ENCODE measurements at regions not wholly inside any gene's neighbourhood (a gene's known extent, or its start where the extent isn't known, plus 50 kb on each side); places are given as distances from the start of the nearest gene placed in this dataset.
"Not testable (repeated sequence)": the region's sequence is repeated elsewhere in the genome, so short reads cannot be mapped to it uniquely, and the experiment has no call there.

GRCh38 chr7:42560866-42561265 lies 323.9 kb upstream of the GLI3 start:
- intact Hi-C loops (cut with DNase I; ENCODE audit: low total_unique reads), result no loop called here
- Histone ChIP-seq H3K27me3 (no peaks in the 10 kb centered on the region), H3K9me3 (no peaks in the 10 kb centered on the region), H3K4me1 (no peaks in the 10 kb centered on the region), H3K4me3 (no peak overlapping the region), H3K36me3 (ENCODE audit: low read depth, missing control alignments) (no peaks in the 10 kb centered on the region), H3K27ac (no peak overlapping the region)
- TF ChIP-seq CTCF (IDR thresholded peaks at IDR 0.05), result no peak
- no peak for TF ChIP-seq POLR2A (IDR thresholded peaks at IDR 0.05)
- WGBS, 2 donors, result 85 to 88% methylated on average over 2 of the region's 2 CpGs
- DNase-seq, result no peak

DNA sequence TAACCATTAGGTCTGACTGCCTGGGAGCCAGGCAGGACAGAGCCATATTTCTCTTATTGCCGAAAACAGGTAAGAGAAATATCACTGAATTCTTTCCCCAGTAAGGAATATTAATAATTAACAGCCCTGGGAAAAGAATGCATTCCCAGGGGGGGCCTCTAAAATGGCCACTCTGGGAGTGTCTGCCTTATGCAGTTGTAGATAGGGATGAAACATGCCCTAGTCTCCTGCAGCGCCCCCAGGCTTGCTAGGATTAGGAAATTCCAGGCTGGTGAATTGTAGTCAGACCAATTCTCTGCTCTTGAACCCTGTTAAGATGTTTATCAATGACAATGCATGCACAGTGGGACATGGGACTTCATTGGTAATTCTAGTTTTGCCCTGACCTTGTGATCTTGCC lies 317.9 kb upstream of the GLI3 start:
- H3K27me3 ChIP-seq; H3K4me3 ChIP-seq; H3K36me3 ChIP-seq (ENCODE audit: low read depth, missing control alignments); H3K4me1 ChIP-seq; H3K27ac ChIP-seq; intact Hi-C loops (cut with DNase I; ENCODE audit: low total_unique reads); H3K9me3 ChIP-seq; DNase-seq: not testable (repeated sequence)
- WGBS, 2 donors, result 69 to 93% methylated on average over 2 of the region's 2 CpGs

- Histone ChIP-seq H3K36me3 (ENCODE audit: low read depth, missing control alignments) (no peaks in the 10 kb centered on the region), H3K4me3 (no peak overlapping the region), H3K4me1 (no peaks in the 10 kb centered on the region), H3K9me3 (no peaks in the 10 kb centered on the region), H3K27me3 (no peaks in the 10 kb centered on the region), H3K27ac (no peak overlapping the region)
- intact Hi-C loops (cut with DNase I; ENCODE audit: low total_unique reads), result no loop called here
- DNase-seq, result no peak
- TF ChIP-seq CTCF (IDR thresholded peaks at IDR 0.05) (no peak), POLR2A (IDR thresholded peaks at IDR 0.05) (no peak)
These were observed 315.2 kb upstream of the GLI3 start for GRCh38 chr7:42552227-42552626.

- no peak for TF ChIP-seq CTCF (IDR thresholded peaks at IDR 0.05)
- no peak for TF ChIP-seq POLR2A (IDR thresholded peaks at IDR 0.05)
These were observed 313.9 kb upstream of the GLI3 start for GRCh38 chr7:42550706-42551470.

DNA sequence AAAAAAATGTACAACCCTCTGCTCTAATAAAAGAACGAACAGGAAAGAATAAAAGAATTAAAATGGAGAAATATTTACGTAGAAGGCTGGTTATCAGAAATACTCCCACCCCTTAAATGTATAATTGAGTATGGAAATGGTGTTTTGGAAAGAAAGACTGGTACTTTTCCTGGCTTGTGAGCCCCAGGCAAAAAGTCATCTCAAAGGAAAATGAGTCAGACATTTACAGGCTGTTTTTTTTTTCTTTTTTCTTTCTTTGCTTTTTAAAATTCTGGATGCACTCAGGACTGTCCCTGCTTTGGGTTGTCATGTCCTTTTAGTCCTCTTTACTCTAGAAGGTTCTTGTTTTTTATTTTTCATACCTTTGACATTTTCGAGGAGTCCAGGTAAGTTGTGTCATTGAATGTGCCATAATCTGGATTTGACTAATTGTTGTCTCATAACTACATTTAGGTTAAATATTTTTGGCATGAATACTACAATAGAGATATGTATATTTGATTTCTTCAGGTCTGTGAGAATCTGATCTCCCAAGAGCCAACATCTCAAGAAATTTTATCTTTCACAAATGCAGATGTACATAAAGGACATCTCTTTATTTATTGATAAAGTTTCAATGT lies 313.0 kb upstream of the GLI3 start:
- TF ChIP-seq POLR2A (IDR thresholded peaks at IDR 0.05) (no peak), CTCF (IDR thresholded peaks at IDR 0.05) (no peak)
- intact Hi-C loops (cut with DNase I; ENCODE audit: low total_unique reads), result no loop called here
- 77 to 79% methylated on average over 3 of the region's 3 CpGs for WGBS, 2 donors

More at GRCh38 chr7:42550706-42551470, 313.9 kb upstream of the GLI3 start:
- Histone ChIP-seq H3K4me3 (no peak overlapping the region), H3K36me3 (ENCODE audit: low read depth, missing control alignments) (no peaks in the 10 kb centered on the region), H3K4me1 (no peaks in the 10 kb centered on the region), H3K9me3 (no peaks in the 10 kb centered on the region), H3K27me3 (no peaks in the 10 kb centered on the region), H3K27ac (no peak overlapping the region)
- intact Hi-C loops (cut with DNase I; ENCODE audit: low total_unique reads), result no loop called here
- DNase-seq, result no peak

More for the DNA sequence above, 313.0 kb upstream of the GLI3 start:
- Histone ChIP-seq H3K9me3 (no peaks in the 10 kb centered on the region), H3K4me3 (no peak overlapping the region), H3K36me3 (ENCODE audit: low read depth, missing control alignments) (no peaks in the 10 kb centered on the region), H3K4me1 (no peaks in the 10 kb centered on the region), H3K27ac (no peak overlapping the region), H3K27me3 (no peaks in the 10 kb centered on the region)
- DNase-seq, result no peak
